ENCODE measurements at regions not wholly inside any gene's neighbourhood (a gene's known extent, or its start where the extent isn't known, plus 50 kb on each side); places are given as distances from the start of the nearest gene placed in this dataset.

DNA sequence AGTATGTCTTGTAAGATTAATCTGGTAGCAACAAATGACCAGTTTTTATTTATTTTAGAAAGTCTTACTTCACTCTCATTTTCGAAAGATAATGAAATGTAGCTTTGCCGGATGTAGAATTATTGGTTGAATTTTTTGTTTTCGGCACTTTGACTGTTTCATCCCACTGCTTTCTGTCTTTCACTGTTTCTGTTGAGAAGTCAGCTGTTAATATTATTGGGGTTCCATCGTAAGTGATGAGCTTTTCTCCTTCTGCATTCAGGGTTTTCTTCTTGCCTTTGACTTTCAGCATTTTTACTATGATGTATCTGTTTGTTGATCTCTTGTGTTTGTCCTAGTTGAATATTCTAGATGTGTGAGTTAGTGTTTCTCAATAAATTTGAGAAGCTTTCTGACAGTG lies 383.4 kb downstream of the PAX1 start:
- no peak overlapping the region for H3K4me3 ChIP-seq (ENCODE audit: control insufficient read depth, low read depth, low read length)
- no peak for TF ChIP-seq CTCF (IDR thresholded peaks at IDR 0.05; ENCODE audit: control insufficient read depth, insufficient read depth, low read depth, low read length, missing control alignments)
- DNase-seq (ENCODE audit: low read depth) = no peak

- no peak for DNase-seq (ENCODE audit: low read depth)
- H3K4me3 ChIP-seq (ENCODE audit: control insufficient read depth, low read depth, low read length) = no peak overlapping the region
- TF ChIP-seq CTCF (IDR thresholded peaks at IDR 0.05; ENCODE audit: control insufficient read depth, insufficient read depth, low read depth, low read length, missing control alignments) = no peak
Observed at GRCh38 chr20:22080985-22081384, 375.5 kb downstream of the PAX1 start.

GRCh38 chr20:22074635-22075034 lies 369.2 kb downstream of the PAX1 start:
- no peak for DNase-seq (ENCODE audit: low read depth)

GRCh38 chr20:22071841-22072240 lies 366.4 kb downstream of the PAX1 start:
- TF ChIP-seq CTCF (IDR thresholded peaks at IDR 0.05; ENCODE audit: control insufficient read depth, insufficient read depth, low read depth, low read length, missing control alignments) = no peak
- H3K4me3 ChIP-seq (ENCODE audit: control insufficient read depth, low read depth, low read length) = no peak overlapping the region
- no peak for DNase-seq (ENCODE audit: low read depth)

More at GRCh38 chr20:22074635-22075034, 369.2 kb downstream of the PAX1 start:
- no peak overlapping the region for H3K4me3 ChIP-seq (ENCODE audit: control insufficient read depth, low read depth, low read length)
- no peak for TF ChIP-seq CTCF (IDR thresholded peaks at IDR 0.05; ENCODE audit: control insufficient read depth, insufficient read depth, low read depth, low read length, missing control alignments)

- no peak overlapping the region for H3K4me3 ChIP-seq (ENCODE audit: control insufficient read depth, low read depth, low read length)
- TF ChIP-seq CTCF (IDR thresholded peaks at IDR 0.05; ENCODE audit: control insufficient read depth, insufficient read depth, low read depth, low read length, missing control alignments) = no peak
- no peak for DNase-seq (ENCODE audit: low read depth)
Observed at GRCh38 chr20:22070610-22071058, 365.2 kb downstream of the PAX1 start.

DNA sequence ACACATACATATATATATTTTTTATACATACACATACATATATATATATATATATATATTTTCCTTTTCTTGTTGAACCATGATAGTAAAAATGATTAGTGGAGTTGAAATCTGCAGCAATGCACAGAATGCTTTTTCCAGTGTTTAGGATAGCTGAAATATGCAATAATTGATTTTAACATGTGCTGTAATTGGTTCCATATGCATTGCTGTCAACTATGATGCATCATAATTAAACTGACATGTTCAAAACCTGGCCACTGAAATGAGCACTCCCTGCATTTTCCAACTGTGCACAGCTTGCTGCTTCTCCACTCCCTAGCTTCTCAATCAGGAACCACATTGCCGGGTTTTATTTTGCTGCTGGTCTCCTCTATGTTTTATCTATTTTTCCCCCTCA lies 358.3 kb downstream of the PAX1 start:
- no peak for DNase-seq (ENCODE audit: low read depth)
- TF ChIP-seq CTCF (IDR thresholded peaks at IDR 0.05; ENCODE audit: control insufficient read depth, insufficient read depth, low read depth, low read length, missing control alignments) = no peak
- no peak overlapping the region for H3K4me3 ChIP-seq (ENCODE audit: control insufficient read depth, low read depth, low read length)

DNA sequence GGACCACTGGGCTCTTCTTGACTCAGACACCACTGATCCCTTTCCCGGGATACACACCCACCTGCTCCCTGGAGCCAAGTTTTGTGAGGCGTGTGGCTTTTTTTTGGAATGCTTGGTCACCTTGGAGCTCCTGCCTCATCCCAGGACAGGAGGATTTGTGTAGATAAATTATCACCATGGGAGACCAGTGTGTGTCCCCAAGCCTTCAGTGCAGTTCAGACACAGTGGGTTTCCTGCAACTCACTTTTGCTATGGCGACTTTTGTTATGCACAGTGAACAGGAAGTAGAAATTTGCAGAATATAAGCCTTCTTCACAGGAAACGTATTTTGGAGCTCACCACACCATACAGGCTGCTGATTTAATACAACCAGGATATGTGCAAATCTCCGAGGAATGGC lies 357.4 kb downstream of the PAX1 start:
- no peak for DNase-seq (ENCODE audit: low read depth)
- TF ChIP-seq CTCF (IDR thresholded peaks at IDR 0.05; ENCODE audit: control insufficient read depth, insufficient read depth, low read depth, low read length, missing control alignments) = no peak
- H3K4me3 ChIP-seq (ENCODE audit: control insufficient read depth, low read depth, low read length) = no peak overlapping the region
